ENCODE measurements at regions not wholly inside any gene's neighbourhood (a gene's known extent, or its start where the extent isn't known, plus 50 kb on each side); places are given as distances from the start of the nearest gene placed in this dataset. TPM values are rescaled to one million over a fixed set of nuclear protein-coding genes. Genes with fewer than 3 reads are reported as not detected.

DNA sequence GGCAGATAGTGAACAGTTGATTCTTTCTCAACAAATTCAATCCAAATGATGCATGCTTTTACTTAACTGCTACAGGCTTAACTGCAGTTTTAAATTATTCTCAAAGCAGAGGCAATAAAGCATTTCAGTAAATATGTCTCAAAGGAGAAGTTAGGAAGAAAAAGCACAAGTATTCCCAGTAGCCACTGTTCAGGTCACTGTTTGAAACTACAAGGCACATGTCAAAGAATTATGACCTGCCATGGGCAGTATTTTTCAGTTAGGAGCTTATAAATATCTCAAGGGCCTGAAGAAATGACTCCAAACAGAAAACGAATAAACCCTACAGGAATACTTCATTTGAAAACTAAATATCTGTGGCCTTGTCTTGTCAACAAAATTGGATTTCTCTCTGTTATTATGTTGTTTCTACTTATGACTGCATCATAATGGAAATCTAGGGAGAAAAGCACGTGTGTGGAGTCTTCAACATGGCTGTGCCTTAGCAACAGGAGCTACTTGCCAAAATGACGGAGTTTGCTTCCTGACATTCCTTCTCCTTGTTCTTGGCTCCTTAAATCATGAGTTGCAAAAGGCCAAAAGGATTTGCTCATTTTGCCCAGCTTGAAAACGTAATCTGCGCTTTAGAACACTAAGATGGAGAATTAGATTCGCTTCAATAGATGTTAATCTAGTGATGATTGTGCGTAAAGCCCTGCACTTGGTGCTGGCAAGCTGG lies 67.6 kb upstream of the GPR101 start:
- CTCF ChIA-PET, result no interaction called here
- H3K4me3 ChIP-seq (ENCODE audit: low read depth, low read length), result no peak overlapping the region
- no peaks in the 10 kb centered on the region for H3K9me3 ChIP-seq (ENCODE audit: control insufficient read depth, insufficient read depth, low read length)
- no peaks in the 10 kb centered on the region for H3K27me3 ChIP-seq (ENCODE audit: control insufficient read depth, insufficient read depth, low read length)
- no peak overlapping the region for H3K27ac ChIP-seq (ENCODE audit: low read depth, low read length)
- DNase-seq (ENCODE audit: low read depth, low spot score), result no peak
- POLR2A ChIA-PET, result no interaction called here
- TF ChIP-seq, protein P1, sequence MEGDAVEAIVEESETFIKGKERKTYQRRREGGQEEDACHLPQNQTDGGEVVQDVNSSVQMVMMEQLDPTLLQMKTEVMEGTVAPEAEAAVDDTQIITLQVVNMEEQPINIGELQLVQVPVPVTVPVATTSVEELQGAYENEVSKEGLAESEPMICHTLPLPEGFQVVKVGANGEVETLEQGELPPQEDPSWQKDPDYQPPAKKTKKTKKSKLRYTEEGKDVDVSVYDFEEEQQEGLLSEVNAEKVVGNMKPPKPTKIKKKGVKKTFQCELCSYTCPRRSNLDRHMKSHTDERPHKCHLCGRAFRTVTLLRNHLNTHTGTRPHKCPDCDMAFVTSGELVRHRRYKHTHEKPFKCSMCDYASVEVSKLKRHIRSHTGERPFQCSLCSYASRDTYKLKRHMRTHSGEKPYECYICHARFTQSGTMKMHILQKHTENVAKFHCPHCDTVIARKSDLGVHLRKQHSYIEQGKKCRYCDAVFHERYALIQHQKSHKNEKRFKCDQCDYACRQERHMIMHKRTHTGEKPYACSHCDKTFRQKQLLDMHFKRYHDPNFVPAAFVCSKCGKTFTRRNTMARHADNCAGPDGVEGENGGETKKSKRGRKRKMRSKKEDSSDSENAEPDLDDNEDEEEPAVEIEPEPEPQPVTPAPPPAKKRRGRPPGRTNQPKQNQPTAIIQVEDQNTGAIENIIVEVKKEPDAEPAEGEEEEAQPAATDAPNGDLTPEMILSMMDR (IDR thresholded peaks at IDR 0.05; ENCODE audit: low read depth, low read length), result no peak

Small RNA genes in the stretch of these regions (small RNA-seq; reads per million reads assigned to genes)
- not detected for gene AL355309.1 (ENCODE audit: insufficient read length, low read depth)

Measured in AG04450 (cell line).